Colonic mucosa (tissue), 4 donors: ENCODE measurements at regions not wholly inside any gene's neighbourhood (a gene's known extent, or its start where the extent isn't known, plus 50 kb on each side); places are given as distances from the start of the nearest gene placed in this dataset.

Experiments
- DNase-seq: peaks from one replicate; pipeline ENCODE4 v3.0.0-alpha.2; 2020
- H3K27ac ChIP-seq: fragments of 200-600 bp; one replicate; pipeline ENCODE4 v1.8.0; 2021
- H3K27me3 ChIP-seq: fragments of 200-600 bp; one replicate; pipeline ENCODE4 v1.8.0; 2021
- H3K36me3 ChIP-seq: fragments of 200-600 bp; one replicate; pipeline ENCODE4 v1.8.0; 2021
- H3K4me1 ChIP-seq: fragments of 200-600 bp; one replicate; pipeline ENCODE4 v1.8.0; 2021; ENCODE audit warnings: mild to moderate bottlenecking
- H3K4me3 ChIP-seq: fragments of 200-600 bp; one replicate; pipeline ENCODE4 v1.8.0; 2021
- H3K9ac ChIP-seq, 2 donors: one replicate each; pipeline ENCODE4 v1.7.0; 2013; ENCODE audit warnings: control low read depth in 2 of 2, low read depth in 2 of 2, low read length in 2 of 2
- H3K9me3 ChIP-seq: fragments of 200-600 bp; one replicate; pipeline ENCODE4 v1.8.0; 2021
- intact Hi-C: fragments of 100-400 bp; cut with DNase I; formaldehyde crosslinking; loops from one replicate; pipeline ENCODE4 v1.14.1; 2022
- TF ChIP-seq, protein P1 (sequence below): fragments of 200-600 bp; IDR thresholded peaks from one replicate; pipeline ENCODE4 v1.8.0; 2022; ENCODE audit warnings: antibody characterized with exemption, mild to moderate bottlenecking
- donor health status: healthy.
- donor health status: DM: no; HTN: no; CAD: no.
- donor health status: DM: no; HTN: no; CAD: no.

DNA sequence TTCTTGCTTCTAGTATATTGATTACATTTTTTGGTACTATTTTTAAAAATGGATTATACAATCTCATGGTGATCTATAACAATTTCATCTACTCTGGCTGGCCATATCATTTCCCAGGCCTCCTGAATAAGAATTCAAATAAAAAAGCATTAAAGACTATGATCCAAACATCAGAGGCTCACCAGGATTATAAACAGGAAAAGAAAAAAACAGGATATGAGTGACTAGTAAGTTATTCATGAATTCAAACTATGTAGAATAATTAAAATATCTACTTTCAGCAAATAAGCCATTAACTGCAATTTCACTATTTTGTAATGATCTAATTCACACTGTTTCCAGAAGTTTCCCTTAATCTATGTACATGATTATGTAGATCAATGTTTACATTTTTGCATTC lies 293.1 kb upstream of the CDH6 start:
- Histone ChIP-seq H3K4me1 (no peaks in the 10 kb centered on the region), H3K27ac (no peak overlapping the region), H3K9me3 (no peaks in the 10 kb centered on the region), H3K9ac (no peak overlapping the region), H3K4me3 (no peak overlapping the region), H3K36me3 (no peaks in the 10 kb centered on the region), H3K27me3 (no peaks in the 10 kb centered on the region)
- no peak for DNase-seq
- intact Hi-C loops: no loop called here
- TF ChIP-seq, protein P1, sequence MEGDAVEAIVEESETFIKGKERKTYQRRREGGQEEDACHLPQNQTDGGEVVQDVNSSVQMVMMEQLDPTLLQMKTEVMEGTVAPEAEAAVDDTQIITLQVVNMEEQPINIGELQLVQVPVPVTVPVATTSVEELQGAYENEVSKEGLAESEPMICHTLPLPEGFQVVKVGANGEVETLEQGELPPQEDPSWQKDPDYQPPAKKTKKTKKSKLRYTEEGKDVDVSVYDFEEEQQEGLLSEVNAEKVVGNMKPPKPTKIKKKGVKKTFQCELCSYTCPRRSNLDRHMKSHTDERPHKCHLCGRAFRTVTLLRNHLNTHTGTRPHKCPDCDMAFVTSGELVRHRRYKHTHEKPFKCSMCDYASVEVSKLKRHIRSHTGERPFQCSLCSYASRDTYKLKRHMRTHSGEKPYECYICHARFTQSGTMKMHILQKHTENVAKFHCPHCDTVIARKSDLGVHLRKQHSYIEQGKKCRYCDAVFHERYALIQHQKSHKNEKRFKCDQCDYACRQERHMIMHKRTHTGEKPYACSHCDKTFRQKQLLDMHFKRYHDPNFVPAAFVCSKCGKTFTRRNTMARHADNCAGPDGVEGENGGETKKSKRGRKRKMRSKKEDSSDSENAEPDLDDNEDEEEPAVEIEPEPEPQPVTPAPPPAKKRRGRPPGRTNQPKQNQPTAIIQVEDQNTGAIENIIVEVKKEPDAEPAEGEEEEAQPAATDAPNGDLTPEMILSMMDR: no peak

DNA sequence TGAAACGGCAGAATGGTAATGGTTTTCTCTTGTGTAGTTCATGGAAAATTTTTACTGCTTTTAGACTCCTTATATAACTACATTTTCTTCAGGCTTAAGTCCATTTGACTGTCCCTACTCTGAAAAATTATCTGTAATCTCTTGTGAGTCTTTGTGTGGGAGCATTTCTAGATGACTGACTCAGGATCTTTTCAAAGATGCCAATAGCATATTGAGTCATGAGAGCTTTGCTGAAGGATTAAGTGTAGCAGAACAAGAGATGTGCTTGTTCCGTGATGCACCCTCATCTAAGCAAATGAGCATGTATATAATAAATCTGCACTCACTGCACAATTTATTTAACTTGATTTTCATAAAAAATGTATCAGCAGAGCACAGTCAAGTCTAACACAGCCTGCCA lies 298.7 kb upstream of the CDH6 start:
- TF ChIP-seq, protein P1: no peak
- H3K4me1 ChIP-seq: no peaks in the 10 kb centered on the region
- no peak overlapping the region for H3K4me3 ChIP-seq
- DNase-seq: no peak
- no peaks in the 10 kb centered on the region for H3K9me3 ChIP-seq
- H3K9ac ChIP-seq: no peak overlapping the region
- H3K27ac ChIP-seq: no peak overlapping the region
- H3K36me3 ChIP-seq: no peaks in the 10 kb centered on the region
- H3K27me3 ChIP-seq: no peaks in the 10 kb centered on the region
- intact Hi-C loops: no loop called here

DNA sequence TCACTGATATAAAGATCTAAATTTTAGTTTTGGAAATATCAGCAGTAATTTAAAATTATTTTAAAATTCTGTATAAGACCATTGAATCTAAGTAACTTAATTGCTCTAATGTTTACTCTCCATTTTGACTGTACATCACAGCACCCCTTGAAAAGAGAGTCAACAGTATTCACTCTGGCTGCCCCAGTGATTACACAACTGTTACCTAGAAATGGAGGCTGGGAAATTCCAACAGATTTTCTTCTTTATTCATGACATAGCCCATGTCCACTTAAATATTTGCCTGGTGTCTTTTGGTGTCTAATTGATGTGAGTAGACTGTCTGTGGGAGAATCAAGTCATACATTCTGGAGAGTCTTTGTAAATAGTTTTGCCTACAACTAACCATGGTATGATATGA lies 301.8 kb upstream of the CDH6 start:
- intact Hi-C loops: no loop called here
- Histone ChIP-seq H3K27ac (no peak overlapping the region), H3K4me3 (no peak overlapping the region), H3K27me3 (no peaks in the 10 kb centered on the region), H3K36me3 (no peaks in the 10 kb centered on the region), H3K4me1 (no peaks in the 10 kb centered on the region), H3K9ac (no peak overlapping the region), H3K9me3 (no peaks in the 10 kb centered on the region)
- TF ChIP-seq, protein P1: no peak
- DNase-seq: no peak

DNA sequence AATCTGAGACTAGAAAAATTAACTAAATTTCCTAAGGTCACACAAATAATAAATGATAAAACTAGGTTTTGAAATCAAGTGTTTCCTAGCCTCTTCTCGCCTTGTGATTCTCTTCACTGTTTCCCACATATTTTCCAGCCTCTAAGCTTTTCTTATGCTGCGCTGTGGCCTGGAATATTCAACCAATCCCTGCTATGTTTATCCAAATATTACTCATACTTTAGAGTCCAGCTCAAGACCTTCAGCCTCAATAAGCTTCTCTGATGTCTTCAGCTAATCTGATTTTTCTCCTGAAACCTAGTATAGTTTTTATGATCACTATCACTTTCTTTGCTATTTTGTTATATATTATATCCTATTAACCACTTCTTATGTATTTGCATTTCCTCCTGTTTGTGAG lies 303.1 kb upstream of the CDH6 start:
- TF ChIP-seq, protein P1: no peak
- H3K9me3 ChIP-seq: no peaks in the 10 kb centered on the region
- intact Hi-C loops: no loop called here
- H3K27ac ChIP-seq: no peak overlapping the region
- no peaks in the 10 kb centered on the region for H3K36me3 ChIP-seq
- H3K27me3 ChIP-seq: no peaks in the 10 kb centered on the region
- no peak overlapping the region for H3K9ac ChIP-seq
- DNase-seq: no peak
- no peaks in the 10 kb centered on the region for H3K4me1 ChIP-seq
- no peak overlapping the region for H3K4me3 ChIP-seq

DNA sequence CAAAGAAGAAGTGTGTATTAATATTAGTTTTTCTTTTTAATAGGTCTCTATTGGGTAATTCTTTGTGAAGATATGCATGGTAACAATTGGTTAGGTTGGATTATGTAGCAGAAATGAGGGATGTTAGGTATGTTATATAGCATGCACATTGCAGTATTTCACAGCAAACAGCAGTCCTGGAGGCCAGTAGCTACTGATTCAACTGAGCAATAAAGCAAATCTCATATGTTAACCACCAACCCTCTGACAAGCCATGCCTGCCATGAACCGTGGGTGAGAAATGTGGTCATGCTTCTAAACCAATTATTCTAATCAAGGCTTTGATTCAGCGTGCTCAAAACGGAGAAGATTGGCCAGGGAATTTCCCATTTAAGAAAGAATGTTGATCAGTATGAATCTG lies 313.0 kb upstream of the CDH6 start:
- Histone ChIP-seq H3K27me3 (no peaks in the 10 kb centered on the region), H3K36me3 (no peaks in the 10 kb centered on the region), H3K4me1 (no peaks in the 10 kb centered on the region), H3K9ac (no peak overlapping the region), H3K9me3 (no peaks in the 10 kb centered on the region), H3K27ac (no peak overlapping the region), H3K4me3 (no peak overlapping the region)
- intact Hi-C loops: no loop called here
- DNase-seq: no peak
- TF ChIP-seq, protein P1: no peak

DNA sequence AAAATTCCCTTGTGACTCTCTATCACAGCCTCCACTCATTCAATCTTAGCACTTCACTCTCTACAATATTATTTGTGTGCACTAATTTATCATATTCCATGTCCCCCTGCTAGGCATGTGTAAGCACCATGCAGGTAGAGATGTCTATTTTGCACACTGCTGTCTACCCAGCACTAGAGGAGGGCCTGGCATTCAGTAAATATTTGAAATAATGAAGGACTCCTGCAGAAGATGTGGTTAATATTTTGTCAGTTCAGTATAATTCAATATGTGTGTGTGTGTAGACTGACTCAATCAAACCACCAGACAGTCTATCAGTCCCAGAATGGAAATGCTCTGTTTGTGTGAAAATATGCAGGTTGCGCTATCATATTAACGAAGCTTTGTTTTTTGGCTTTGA lies 313.6 kb upstream of the CDH6 start:
- Histone ChIP-seq H3K4me3 (no peak overlapping the region), H3K27me3 (no peaks in the 10 kb centered on the region), H3K36me3 (no peaks in the 10 kb centered on the region), H3K4me1 (no peaks in the 10 kb centered on the region), H3K9me3 (no peaks in the 10 kb centered on the region), H3K27ac (no peak overlapping the region), H3K9ac (no peak overlapping the region)
- intact Hi-C loops: no loop called here
- DNase-seq: no peak
- TF ChIP-seq, protein P1: no peak
